Dendritic cell treated with granulocyte-macrophage colony-stimulating factor and Interleukin-4, amounts not matched to agents 40 ng/mL and 50 ng/mL, for 4 days (primary cell): ENCODE measurements at regions not wholly inside any gene's neighbourhood (a gene's known extent, or its start where the extent isn't known, plus 50 kb on each side); places are given as distances from the start of the nearest gene placed in this dataset.
"Not testable (repeated sequence)": the region's sequence is repeated elsewhere in the genome, so short reads cannot be mapped to it uniquely, and the experiment has no call there.

Experiments used
- H3K27ac Mint-ChIP-seq: one replicate; pipeline ENCODE4 v1.8.0; 2022; ENCODE audit warnings: mild to moderate bottlenecking, mixed read lengths
- H3K27me3 Mint-ChIP-seq: one replicate; pipeline ENCODE4 v1.8.0; 2022; ENCODE audit warnings: mild to moderate bottlenecking, mixed read lengths
- H3K36me3 Mint-ChIP-seq: one replicate; pipeline ENCODE4 v1.8.0; 2022; ENCODE audit warnings: low read depth, mixed read lengths
- H3K4me1 Mint-ChIP-seq: one replicate; pipeline ENCODE4 v1.8.0; 2022; ENCODE audit warnings: low read depth, mixed read lengths
- H3K4me3 Mint-ChIP-seq: one replicate; pipeline ENCODE4 v1.8.0; 2022; ENCODE audit warnings: mild to moderate bottlenecking, moderate library complexity, mixed read lengths
- H3K9me3 Mint-ChIP-seq: one replicate; pipeline ENCODE4 v1.8.0; 2022; ENCODE audit warnings: mixed read lengths
- intact Hi-C: fragments of 100-400 bp; cut with micrococcal nuclease; formaldehyde crosslinking; loops from one replicate; pipeline ENCODE4 v1.15.0; 2022

DNA sequence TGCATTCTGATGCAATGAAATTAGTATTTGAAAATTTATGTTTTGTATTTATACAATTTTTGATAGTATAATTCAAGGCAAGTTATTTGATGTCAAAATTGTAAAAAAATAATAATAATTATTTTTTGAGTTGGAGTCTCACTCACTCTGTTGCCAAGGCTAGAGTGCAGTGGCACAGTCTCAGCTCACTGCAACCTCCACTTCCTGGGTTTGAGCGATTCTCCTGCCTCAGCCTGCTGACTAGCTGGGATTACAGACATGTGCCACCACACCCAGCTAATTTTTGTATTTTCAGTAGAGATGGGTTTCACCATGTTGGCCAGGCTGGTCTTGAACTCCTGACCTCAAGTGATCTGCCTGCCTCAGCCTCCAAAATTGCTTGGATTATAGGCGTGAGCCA, 342.4 kb upstream of the ARPP21 start:
- H3K36me3 Mint-ChIP-seq, H3K4me1 Mint-ChIP-seq, H3K4me3 Mint-ChIP-seq, H3K27ac Mint-ChIP-seq, intact Hi-C loops, H3K27me3 Mint-ChIP-seq: not testable (repeated sequence)
- H3K9me3 Mint-ChIP-seq = peaks cover 31% of the 10 kb centered on the region

- H3K9me3 Mint-ChIP-seq = peaks cover 27% of the 10 kb centered on the region
- H3K27me3 Mint-ChIP-seq = no peaks in the 10 kb centered on the region
- H3K4me3 Mint-ChIP-seq = no peak overlapping the region
- H3K4me1 Mint-ChIP-seq = no peaks in the 10 kb centered on the region
- H3K36me3 Mint-ChIP-seq = no peaks in the 10 kb centered on the region
- H3K27ac Mint-ChIP-seq = no peak overlapping the region
- intact Hi-C loops = no loop called here
These were observed 333.9 kb upstream of the ARPP21 start for GRCh38 chr3:35305406-35305805.

DNA sequence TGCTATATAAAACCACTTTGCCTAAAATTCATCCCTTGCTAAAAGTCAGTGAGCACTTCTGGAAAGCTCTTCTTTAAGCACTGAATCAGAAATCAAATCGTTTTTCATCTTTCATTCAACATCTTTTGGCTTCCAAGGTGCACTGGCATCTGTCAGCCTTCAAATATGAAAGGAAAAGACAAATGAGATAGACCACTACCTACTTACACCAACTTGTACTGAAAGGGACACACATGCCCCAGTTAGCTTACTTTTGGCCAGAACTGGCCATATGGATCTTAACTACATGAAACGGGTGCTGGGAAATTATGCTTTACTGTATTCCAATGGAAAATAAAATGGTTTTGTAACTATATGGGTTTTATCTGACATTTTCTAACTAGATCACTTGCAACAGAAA, 332.0 kb upstream of the ARPP21 start:
- intact Hi-C loops = no loop called here
- Mint-ChIP-seq H3K4me3 (no peak overlapping the region), H3K27me3 (no peaks in the 10 kb centered on the region), H3K27ac (no peak overlapping the region), H3K9me3 (peaks cover 10% of the 10 kb centered on the region), H3K4me1 (no peaks in the 10 kb centered on the region), H3K36me3 (no peaks in the 10 kb centered on the region)

- intact Hi-C loops, H3K4me3 Mint-ChIP-seq, H3K9me3 Mint-ChIP-seq, H3K36me3 Mint-ChIP-seq, H3K4me1 Mint-ChIP-seq, H3K27me3 Mint-ChIP-seq, H3K27ac Mint-ChIP-seq: not testable (repeated sequence)
These were observed 322.5 kb upstream of the ARPP21 start for GRCh38 chr3:35316841-35317240.

DNA sequence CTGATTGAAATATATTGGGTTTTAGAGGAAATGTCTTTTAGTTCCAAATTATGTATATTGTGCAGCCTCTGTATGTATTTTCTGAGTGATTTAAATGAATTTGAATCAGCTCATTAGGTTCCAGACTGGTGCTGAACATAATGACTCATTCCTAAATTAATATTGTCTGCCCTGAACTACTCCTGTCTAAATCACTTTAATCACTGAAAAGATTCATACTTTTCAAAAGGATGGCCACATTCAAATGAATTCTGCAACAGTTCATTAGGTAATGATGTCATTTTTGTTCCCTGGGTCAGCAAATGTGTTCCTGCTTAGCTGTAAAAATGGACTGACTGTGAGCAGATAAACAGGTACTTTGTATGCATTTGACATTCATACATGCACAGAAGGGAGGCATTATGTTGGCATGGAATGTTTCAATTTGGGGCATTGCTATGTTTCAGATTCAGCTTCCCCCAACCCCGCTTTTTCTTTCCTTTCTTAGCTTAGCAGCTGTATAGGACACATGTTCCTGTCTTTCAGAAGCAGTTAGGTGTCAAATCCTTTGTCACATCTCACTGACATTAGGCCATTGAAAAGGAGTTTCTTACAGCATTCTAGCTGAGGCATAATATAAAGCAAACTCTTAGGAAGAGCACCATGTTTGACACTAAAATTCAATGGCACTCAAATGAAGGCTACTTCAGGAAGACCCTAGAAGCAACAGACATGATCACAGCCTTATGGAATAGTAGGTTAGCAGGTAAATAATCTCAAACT, 318.5 kb upstream of the ARPP21 start:
- Mint-ChIP-seq H3K9me3 (peaks cover 22% of the 10 kb centered on the region), H3K27ac (no peak overlapping the region), H3K4me1 (no peaks in the 10 kb centered on the region), H3K27me3 (no peaks in the 10 kb centered on the region), H3K36me3 (no peaks in the 10 kb centered on the region), H3K4me3 (no peak overlapping the region)
- intact Hi-C loops = no loop called here

GRCh38 chr3:35322070-35322469, 317.3 kb upstream of the ARPP21 start:
- Mint-ChIP-seq H3K27me3 (no peaks in the 10 kb centered on the region), H3K27ac (no peak overlapping the region), H3K36me3 (no peaks in the 10 kb centered on the region), H3K4me1 (no peaks in the 10 kb centered on the region), H3K4me3 (no peak overlapping the region), H3K9me3 (peaks cover 32% of the 10 kb centered on the region)
- intact Hi-C loops = no loop called here

- Mint-ChIP-seq H3K36me3 (no peaks in the 10 kb centered on the region), H3K27me3 (no peaks in the 10 kb centered on the region), H3K4me1 (no peaks in the 10 kb centered on the region), H3K9me3 (peaks cover 17% of the 10 kb centered on the region), H3K4me3 (no peak overlapping the region), H3K27ac (no peak overlapping the region)
- intact Hi-C loops = no loop called here
These were observed 303.6 kb upstream of the ARPP21 start for GRCh38 chr3:35335703-35336102.

GRCh38 chr3:35336601-35337000, 302.7 kb upstream of the ARPP21 start:
- Mint-ChIP-seq H3K4me1 (no peaks in the 10 kb centered on the region), H3K27me3 (no peaks in the 10 kb centered on the region), H3K36me3 (no peaks in the 10 kb centered on the region), H3K4me3 (no peak overlapping the region), H3K27ac (no peak overlapping the region), H3K9me3 (peaks cover 17% of the 10 kb centered on the region)
- intact Hi-C loops = no loop called here

DNA sequence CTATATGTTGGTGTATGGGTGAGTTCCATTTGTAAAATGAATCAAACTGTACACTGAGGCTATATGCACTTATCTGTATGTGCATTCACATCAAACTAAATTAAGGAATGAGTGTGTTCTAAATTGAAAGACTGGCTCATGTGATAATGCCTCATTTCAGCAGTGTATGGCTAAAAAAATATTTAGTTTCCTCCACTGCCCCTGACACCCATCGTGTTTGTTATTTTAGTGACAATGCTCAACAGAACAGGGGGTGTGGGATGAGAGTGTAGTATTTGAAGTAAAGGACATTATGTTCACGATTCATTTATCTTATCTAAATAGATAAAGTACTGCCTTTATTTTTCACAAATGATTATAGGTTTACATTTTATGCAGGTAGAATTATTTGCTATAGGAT, 301.1 kb upstream of the ARPP21 start:
- H3K27ac Mint-ChIP-seq = no peak overlapping the region
- H3K36me3 Mint-ChIP-seq = no peaks in the 10 kb centered on the region
- H3K4me3 Mint-ChIP-seq = no peak overlapping the region
- intact Hi-C loops = no loop called here
- H3K4me1 Mint-ChIP-seq = no peaks in the 10 kb centered on the region
- H3K27me3 Mint-ChIP-seq = no peaks in the 10 kb centered on the region
- peaks cover 26% of the 10 kb centered on the region for H3K9me3 Mint-ChIP-seq

DNA sequence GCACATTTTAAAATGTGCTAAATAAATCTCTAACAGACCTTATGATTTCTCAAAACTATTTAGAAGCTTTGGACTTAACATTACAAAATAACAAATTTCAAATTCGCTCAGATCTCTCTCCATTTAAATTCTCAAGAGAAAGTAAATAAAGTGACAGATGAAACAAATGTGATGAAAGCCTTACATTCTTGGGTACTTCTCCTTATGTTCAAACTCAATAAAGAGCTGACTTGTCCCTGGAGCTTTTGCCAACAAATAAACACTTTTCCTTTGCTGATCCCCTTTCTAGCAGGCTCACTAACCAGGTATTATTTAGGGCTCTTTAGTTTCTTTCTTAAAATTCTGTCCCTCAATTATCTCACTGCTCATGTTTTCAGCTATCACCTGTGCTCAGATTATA, 259.1 kb upstream of the ARPP21 start:
- peaks cover 23% of the 10 kb centered on the region for H3K9me3 Mint-ChIP-seq

DNA sequence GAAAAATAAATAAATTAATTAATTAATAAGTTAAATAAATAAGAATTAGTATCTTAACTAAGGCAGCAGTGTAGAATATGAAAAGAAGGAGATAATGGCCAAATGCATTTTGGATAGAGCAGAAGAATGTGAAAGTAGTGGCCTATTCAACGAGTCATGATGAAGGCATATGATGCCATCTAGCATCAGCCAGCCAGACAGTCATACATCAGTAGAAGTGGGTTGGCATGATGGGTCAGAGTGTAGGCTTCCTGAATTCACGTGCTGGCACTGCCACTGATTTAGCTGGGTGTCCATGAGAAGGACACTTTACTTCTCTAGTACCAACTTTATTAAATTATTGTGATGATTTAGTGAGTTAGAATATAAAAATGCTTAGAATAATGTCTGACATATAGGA, 256.1 kb upstream of the ARPP21 start:
- Mint-ChIP-seq H3K4me3 (no peak overlapping the region), H3K27ac (no peak overlapping the region), H3K36me3 (no peaks in the 10 kb centered on the region), H3K9me3 (peaks cover 32% of the 10 kb centered on the region), H3K4me1 (no peaks in the 10 kb centered on the region), H3K27me3 (no peaks in the 10 kb centered on the region)
- intact Hi-C loops = no loop called here

More for the DNA sequence above, 259.1 kb upstream of the ARPP21 start:
- intact Hi-C loops = no loop called here
- Mint-ChIP-seq H3K4me3 (no peak overlapping the region), H3K27me3 (no peaks in the 10 kb centered on the region), H3K4me1 (no peaks in the 10 kb centered on the region), H3K27ac (no peak overlapping the region), H3K36me3 (no peaks in the 10 kb centered on the region)

- H3K27ac Mint-ChIP-seq = no peak overlapping the region
These were observed 255.4 kb upstream of the ARPP21 start for GRCh38 chr3:35383719-35384555.

GRCh38 chr3:35385271-35385670, 254.1 kb upstream of the ARPP21 start:
- intact Hi-C loops = no loop called here
- Mint-ChIP-seq H3K27ac (no peak overlapping the region), H3K4me1 (no peaks in the 10 kb centered on the region)

More at GRCh38 chr3:35383719-35384555, 255.4 kb upstream of the ARPP21 start:
- Mint-ChIP-seq H3K27me3 (no peaks in the 10 kb centered on the region), H3K36me3 (no peaks in the 10 kb centered on the region), H3K9me3 (peaks cover 32% of the 10 kb centered on the region), H3K4me1 (no peaks in the 10 kb centered on the region), H3K4me3 (no peak overlapping the region)
- intact Hi-C loops = no loop called here

GRCh38 chr3:35389907-35390306, 249.4 kb upstream of the ARPP21 start:
- Mint-ChIP-seq H3K36me3 (no peaks in the 10 kb centered on the region), H3K27me3 (no peaks in the 10 kb centered on the region), H3K9me3 (peaks cover 61% of the 10 kb centered on the region), H3K27ac (no peak overlapping the region), H3K4me3 (no peak overlapping the region), H3K4me1 (no peaks in the 10 kb centered on the region)
- intact Hi-C loops = no loop called here

More at GRCh38 chr3:35385271-35385670, 254.1 kb upstream of the ARPP21 start:
- Mint-ChIP-seq H3K36me3 (no peaks in the 10 kb centered on the region), H3K27me3 (no peaks in the 10 kb centered on the region), H3K4me3 (no peak overlapping the region), H3K9me3 (peaks cover 37% of the 10 kb centered on the region)
